K562 (cell line): ENCODE measurements at regions not wholly inside any gene's neighbourhood (a gene's known extent, or its start where the extent isn't known, plus 50 kb on each side); places are given as distances from the start of the nearest gene placed in this dataset.

Experiments
- ATAC-seq: fragments of 200-7000 bp; cut with Tn5 transposase; 3 replicates; pipeline ENCODE4 v1.9.1; 2020; ENCODE audit warnings: moderate library complexity
- BruUV-seq: library from RNA; stranded (reverse); fragments of 400-500 nt; replicated peaks from 2 replicates; lab custom pipeline; 2021; lab: Mats Ljungman, UMichigan
- CTCF ChIA-PET: fragments of 300-600 bp; formaldehyde crosslinking; extraction: SDS; loops from one replicate; lab custom pipeline; 2021; ENCODE audit warnings: low intra/inter-chr PET ratio; lab: Yijun Ruan, JAX
- POLR2A ChIA-PET: fragments of 300-600, 350-650 bp; sonication (Branson Sonifier 250); formaldehyde crosslinking; extraction: SDS; loops from one replicate; lab custom pipeline; 2021; ENCODE audit warnings: antibody characterized with exemption, inconsistent platforms; lab: Yijun Ruan, JAX
- DNase-seq, 4 experiments: peaks; one replicate each; pipeline versions ENCODE4 v3.0.0 to v3.0.0-alpha.2; 2011 to 2018; ENCODE audit warnings: low spot score in 3 of 4, mixed read lengths in 3 of 4; ENCODE audit errors: extremely low read depth in 1 of 4
- FAIRE-seq: peaks from 2 replicates; lab custom pipeline; 2011; peaks lifted over from hg19 to GRCh38; lab: Jason Lieb, UNC
- H2AFZ ChIP-seq: 2 replicates; pipeline ENCODE4 v1.6.0; 2011; ENCODE audit warnings: low read depth, low read length, control low read depth, inconsistent platforms
- H3K27ac ChIP-seq: fragments of 200-600 bp; 3 replicates; pipeline ENCODE4 v1.8.0; 2011; ENCODE audit warnings: low read depth, mild to moderate bottlenecking, control low read depth, inconsistent platforms, low read length, moderate library complexity, mixed read lengths; ENCODE audit errors: extremely low read depth
- H3K27me3 ChIP-seq, 2 experiments: fragments of 300-600 bp in 1 of 2; 2 replicates in 1 of 2; 3 replicates in 1 of 2; pipeline versions ENCODE4 v1.6.0 to v1.8.0; 2011; ENCODE audit warnings: inconsistent platforms in 2 of 2, low read length in 2 of 2, mild to moderate bottlenecking in 1 of 2, mixed read lengths in 1 of 2, moderate library complexity in 1 of 2; ENCODE audit not compliant: control insufficient read depth in 2 of 2, insufficient read depth in 2 of 2
- H3K36me3 ChIP-seq: fragments of 300-600 bp; 3 replicates; pipeline ENCODE4 v1.8.0; 2011; ENCODE audit warnings: mild to moderate bottlenecking, low read length, inconsistent platforms; ENCODE audit not compliant: control insufficient read depth, insufficient read depth
- H3K4me1 ChIP-seq, 2 experiments: fragments of 200-600 bp in 1 of 2; replicated peaks in 1 of 2; 2 replicates in 1 of 2; 3 replicates in 1 of 2; pipeline versions ENCODE4 v1.5.1 to v1.8.0; 2011; ENCODE audit warnings: inconsistent platforms in 2 of 2, low read length in 2 of 2, mild to moderate bottlenecking in 1 of 2, mixed read lengths in 1 of 2, moderate library complexity in 1 of 2; ENCODE audit not compliant: control insufficient read depth in 2 of 2, insufficient read depth in 2 of 2
- H3K4me2 ChIP-seq: 2 replicates; pipeline ENCODE4 v1.6.1; 2011; ENCODE audit warnings: low read length, control low read depth, inconsistent platforms, mixed read lengths; ENCODE audit not compliant: insufficient read depth
- H3K4me3 ChIP-seq: fragments of 200-600 bp; sonication (generic), shearing (Covaris generic); 2 replicates; pipeline ENCODE4 v1.5.1; 2016; ENCODE audit warnings: control low read depth, inconsistent platforms
- H3K79me2 ChIP-seq: fragments of 200-600 bp; 3 replicates; pipeline ENCODE4 v1.8.0; 2011; ENCODE audit warnings: low read length, inconsistent platforms; ENCODE audit not compliant: control insufficient read depth, insufficient read depth
- H3K9ac ChIP-seq, 2 experiments: 2 replicates each; pipeline versions ENCODE4 v1.6.0 to v1.6.1; 2011; ENCODE audit warnings: low read depth in 2 of 2, low read length in 2 of 2, control low read depth in 1 of 2, inconsistent platforms in 1 of 2, mild to moderate bottlenecking in 1 of 2, mixed read lengths in 1 of 2; ENCODE audit not compliant: insufficient read depth in 1 of 2
- H3K9me1 ChIP-seq: one replicate; pipeline ENCODE4 v1.6.0; 2011; ENCODE audit warnings: inconsistent platforms, mild to moderate bottlenecking, low read length, moderate library complexity; ENCODE audit not compliant: control insufficient read depth, insufficient read depth
- H3K9me3 ChIP-seq: replicated peaks from 2 replicates; pipeline ENCODE4 v1.5.1; 2011; ENCODE audit warnings: low read depth, low read length, inconsistent platforms; ENCODE audit not compliant: control insufficient read depth, insufficient read depth
- H4K20me1 ChIP-seq: replicated peaks from 2 replicates; pipeline ENCODE4 v1.6.1; 2011; ENCODE audit warnings: low read length, inconsistent platforms, mixed read lengths; ENCODE audit not compliant: control insufficient read depth, insufficient read depth
- CTBP1 ChIP-seq: fragments of 450-650 bp; IDR thresholded peaks from 2 replicates; pipeline ENCODE4 v1.6.1; 2016; ENCODE audit warnings: borderline replicate concordance
- DDX20 ChIP-seq: fragments of 450-650 bp; IDR thresholded peaks from 2 replicates; pipeline ENCODE4 v1.6.1; 2016; ENCODE audit warnings: missing genetic modification characterization, low read depth, mild to moderate bottlenecking, missing compliant biosample characterization, moderate library complexity
- ETV1 ChIP-seq: fragments of 450-650 bp; conservative IDR thresholded peaks from 2 replicates; pipeline ENCODE4 v1.6.1; 2016; ENCODE audit warnings: missing genetic modification characterization, control low read depth, low read depth, missing compliant biosample characterization
- GTF2E2 ChIP-seq: fragments of 200-800 bp; sonication (Bioruptor generic); IDR thresholded peaks from 2 replicates; pipeline ENCODE4 v1.6.1; 2016; ENCODE audit warnings: missing genetic modification characterization, missing compliant biosample characterization
- KDM1A ChIP-seq, 2 experiments: fragments of 450-650 bp; IDR thresholded peaks; 2 replicates each; pipeline ENCODE4 v1.6.1; 2016; ENCODE audit warnings: mild to moderate bottlenecking in 2 of 2
- NCOA4 ChIP-seq: fragments of 450-650 bp; IDR thresholded peaks from 2 replicates; pipeline ENCODE4 v1.6.1; 2018; ENCODE audit warnings: mild to moderate bottlenecking; ENCODE audit not compliant: partially characterized antibody
- POLR2AphosphoS5 ChIP-seq: IDR thresholded peaks from 2 replicates; pipeline ENCODE4 v1.6.1; 2011; ENCODE audit warnings: mild to moderate bottlenecking, low read depth, low read length, moderate library complexity; ENCODE audit not compliant: control insufficient read depth, insufficient read depth
- SRF ChIP-seq, 2 experiments: fragments of 250-450, 450-650 bp in 1 of 2; sonication (Bioruptor Pico) in 1 of 2; sonication (generic) in 1 of 2; formaldehyde crosslinking; IDR thresholded peaks; 2 replicates each; pipeline versions ENCODE4 v1.5.0 to v1.5.1; 2020 to 2022; ENCODE audit warnings: mild to moderate bottlenecking in 1 of 2, missing genetic modification reagents in 1 of 2
- TAF15 ChIP-seq: fragments of 200-400 bp; formaldehyde crosslinking; IDR thresholded peaks from 2 replicates; pipeline ENCODE4 v1.6.1; 2017; ENCODE audit warnings: mild to moderate bottlenecking, low read depth, low read length, moderate library complexity
- TEAD2 ChIP-seq: fragments of 450-650 bp; IDR thresholded peaks from 2 replicates; pipeline ENCODE4 v1.6.1; 2016; ENCODE audit warnings: missing genetic modification characterization, control low read depth, missing compliant biosample characterization
- TRIM28 ChIP-seq: fragments of 450-650 bp; IDR thresholded peaks from 2 replicates; pipeline ENCODE4 v1.6.1; 2017
- ZBTB2 ChIP-seq: fragments of 450-650 bp; IDR thresholded peaks from 2 replicates; pipeline ENCODE4 v1.6.1; 2016; ENCODE audit warnings: antibody characterized with exemption
- ZFP30 ChIP-seq: fragments of 250-450 bp; sonication (Bioruptor Pico); IDR thresholded peaks from 2 replicates; pipeline ENCODE4 v1.8.0; 2022; ENCODE audit warnings: moderate library complexity, mild to moderate bottlenecking, inconsistent platforms, borderline replicate concordance
- ZNF384 ChIP-seq: IDR thresholded peaks from 2 replicates; pipeline ENCODE4 v1.6.1; 2012; ENCODE audit warnings: low read depth, low read length, improper control_type of control experiment
- ZNF639 ChIP-seq, 2 experiments: fragments of 200-800 bp in 1 of 2; sonication (Bioruptor generic) in 1 of 2; sonication (generic) in 1 of 2; formaldehyde crosslinking in 1 of 2; IDR thresholded peaks in 1 of 2; conservative IDR thresholded peaks in 1 of 2; 2 replicates each; pipeline versions ENCODE4 v1.5.0 to v1.6.1; 2016 to 2020; ENCODE audit warnings: missing compliant biosample characterization in 1 of 2, missing genetic modification characterization in 1 of 2, missing genetic modification reagents in 1 of 2
- ZNF668 ChIP-seq: fragments of 250-450 bp; sonication (Bioruptor Pico); IDR thresholded peaks from 2 replicates; pipeline ENCODE4 v1.8.0; 2022; ENCODE audit warnings: mild to moderate bottlenecking, inconsistent platforms
- ZNF77 ChIP-seq: fragments of 250-450 bp; sonication (Bioruptor Pico); IDR thresholded peaks from 2 replicates; pipeline ENCODE4 v1.5.0; 2020
- WGBS: fragments of 100-300 bp; shearing (Covaris generic); methylation state at CpG from one replicate; pipeline ENCODE4 v1.1.6; 2016; ENCODE audit warnings: low coverage, mixed read lengths; ENCODE audit not compliant: insufficient coverage; ENCODE audit errors: missing lambda C conversion rate; 5-methylcytosine and 5-hydroxymethylcytosine counted together
- in situ Hi-C: fragments of 300-500 bp; cut with MboI; formaldehyde crosslinking; loops from 4 replicates; pipeline ENCODE4 v1.15.0; 2018; ENCODE audit warnings: inconsistent platforms, mixed read lengths
- intact Hi-C: fragments of 100-400 bp; cut with micrococcal nuclease; formaldehyde crosslinking; loops from 2 replicates; pipeline ENCODE4 v1.14.2; 2022
- TF ChIP-seq, protein P1 (sequence below): fragments of 250-450 bp; sonication (Bioruptor Pico); IDR thresholded peaks from 2 replicates; pipeline ENCODE4 v1.8.0; 2021; ENCODE audit warnings: borderline replicate concordance, mild to moderate bottlenecking, moderate library complexity; ENCODE audit not compliant: poor library complexity, severe bottlenecking
- TF ChIP-seq, protein P2 (sequence below): fragments of 250-450 bp; sonication (Bioruptor Pico); IDR thresholded peaks from 2 replicates; pipeline ENCODE4 v1.5.0; 2021

DNA sequence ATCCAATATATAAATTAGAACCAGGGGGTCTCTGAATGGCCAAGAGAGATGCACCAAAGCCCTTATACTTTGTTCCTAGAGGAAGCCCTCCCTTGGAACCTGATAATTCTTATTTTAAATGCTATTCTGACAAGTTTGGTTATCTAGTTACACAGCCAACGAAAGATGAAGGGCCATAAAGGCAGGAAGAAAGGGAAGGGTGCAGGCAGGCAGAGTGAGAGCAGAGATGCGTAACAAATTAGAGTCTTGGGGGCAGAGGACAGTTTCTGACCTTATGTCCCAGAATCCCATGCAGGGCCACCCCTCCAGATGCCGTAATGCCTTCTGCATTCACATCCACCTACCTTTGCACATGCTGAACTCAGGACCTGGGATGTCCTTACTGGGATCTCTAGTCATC is 344.6 kb upstream of the ARID1B start:
- no peak for DNase-seq
- WGBS: 0% methylated on average over 3 of the region's 3 CpGs
- Histone ChIP-seq H3K27ac (no peak overlapping the region), H3K4me2 (no peak overlapping the region), H2AFZ (no peak overlapping the region)
- POLR2A ChIA-PET: no interaction called here
- TF ChIP-seq ZNF77 (CRISPR knock-in tag) (no peak), TAF15 (no peak), TEAD2 (tag) (no peak), ZBTB2 (no peak), ZNF668 (CRISPR knock-in tag) (no peak), POLR2AphosphoS5 (no peak), DDX20 (tag) (no peak), KDM1A (IDR thresholded peaks at IDR 0.05) (no peak), ETV1 (tag) (no peak), CTBP1 (no peak), ZFP30 (CRISPR knock-in tag) (no peak), SRF (CRISPR knock-in tag; IDR thresholded peaks at IDR 0.05) (no peak), NCOA4 (no peak), GTF2E2 (tag) (no peak), TRIM28 (no peak), ZNF384 (no peak), ZNF639 (CRISPR knock-in tag; conservative IDR thresholded peaks at IDR 0.05 in 1 of 2, IDR thresholded peaks at IDR 0.05 in 1 of 2) (no peak)
- TF ChIP-seq, protein P1, sequence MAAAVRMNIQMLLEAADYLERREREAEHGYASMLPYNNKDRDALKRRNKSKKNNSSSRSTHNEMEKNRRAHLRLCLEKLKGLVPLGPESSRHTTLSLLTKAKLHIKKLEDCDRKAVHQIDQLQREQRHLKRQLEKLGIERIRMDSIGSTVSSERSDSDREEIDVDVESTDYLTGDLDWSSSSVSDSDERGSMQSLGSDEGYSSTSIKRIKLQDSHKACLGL (CRISPR knock-in tag): no peak
- TF ChIP-seq, protein P2, sequence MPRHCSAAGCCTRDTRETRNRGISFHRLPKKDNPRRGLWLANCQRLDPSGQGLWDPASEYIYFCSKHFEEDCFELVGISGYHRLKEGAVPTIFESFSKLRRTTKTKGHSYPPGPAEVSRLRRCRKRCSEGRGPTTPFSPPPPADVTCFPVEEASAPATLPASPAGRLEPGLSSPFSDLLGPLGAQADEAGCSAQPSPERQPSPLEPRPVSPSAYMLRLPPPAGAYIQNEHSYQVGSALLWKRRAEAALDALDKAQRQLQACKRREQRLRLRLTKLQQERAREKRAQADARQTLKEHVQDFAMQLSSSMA (CRISPR knock-in tag): no peak
- TF ChIP-seq, all 486 proteins: peak for 0
- Histone ChIP-seq H3K36me3 (no peaks in the 10 kb centered on the region), H3K9me3 (no peaks in the 10 kb centered on the region), H3K27me3 (no peaks in the 10 kb centered on the region), H3K4me1 (no peaks in the 10 kb centered on the region), H3K9me1 (no peaks in the 10 kb centered on the region), H3K79me2 (no peaks in the 10 kb centered on the region), H4K20me1 (no peaks in the 10 kb centered on the region), H3K9ac (no peak overlapping the region), H3K4me3 (no peak overlapping the region)
- CTCF ChIA-PET: no interaction called here
- in situ Hi-C loops (no loop called here), intact Hi-C loops (no loop called here)
- ATAC-seq (no peak), FAIRE-seq (no peak)
- BruUV-seq: no TSS peak
